GM23338 (cell line): ENCODE measurements at regions not wholly inside any gene's neighbourhood (a gene's known extent, or its start where the extent isn't known, plus 50 kb on each side); places are given as distances from the start of the nearest gene placed in this dataset.

Source experiments
- ATAC-seq: fragments of 200-7000 bp; cut with Tn5 transposase; 3 replicates; pipeline ENCODE4 v1.9.1; 2020
- DNase-seq: peaks from one replicate; pipeline ENCODE4 v3.0.0-alpha.2; 2015; ENCODE audit warnings: low spot score
- H2AFZ ChIP-seq: fragments of 200-600 bp; sonication (generic); 2 replicates; pipeline ENCODE4 v1.8.0; 2016; ENCODE audit warnings: antibody characterized with exemption, mild to moderate bottlenecking, moderate library complexity
- H3F3A ChIP-seq: fragments of 200-600 bp; sonication (generic); replicated peaks from 2 replicates; pipeline ENCODE4 v1.8.0; 2017; ENCODE audit warnings: antibody characterized with exemption, mixed run types, low read depth
- H3K27ac ChIP-seq: fragments of 200-600 bp; sonication (generic); 2 replicates; pipeline ENCODE4 v1.6.1; 2016; ENCODE audit warnings: low read depth
- H3K27me3 ChIP-seq: fragments of 200-600 bp; sonication (generic); 2 replicates; pipeline ENCODE4 v1.8.0; 2016; ENCODE audit warnings: mild to moderate bottlenecking, mixed run types, moderate library complexity; ENCODE audit not compliant: insufficient read depth
- H3K36me3 ChIP-seq: fragments of 200-600 bp; sonication (generic); 2 replicates; pipeline ENCODE4 v1.8.0; 2016; ENCODE audit warnings: mild to moderate bottlenecking; ENCODE audit not compliant: insufficient read depth
- H3K4me1 ChIP-seq: fragments of 200-600 bp; sonication (generic); 2 replicates; pipeline ENCODE4 v1.8.0; 2016; ENCODE audit warnings: mild to moderate bottlenecking, moderate library complexity; ENCODE audit not compliant: insufficient read depth
- H3K4me2 ChIP-seq: fragments of 200-600 bp; sonication (generic); 2 replicates; pipeline ENCODE4 v1.7.1; 2017; ENCODE audit warnings: mixed run types
- H3K4me3 ChIP-seq: fragments of 200-600 bp; sonication (generic); 2 replicates; pipeline ENCODE4 v1.6.1; 2016; ENCODE audit warnings: mixed run types
- H3K79me2 ChIP-seq: fragments of 200-600 bp; sonication (generic); replicated peaks from 2 replicates; pipeline ENCODE4 v1.8.0; 2017; ENCODE audit warnings: mild to moderate bottlenecking; ENCODE audit not compliant: insufficient read depth
- H3K9me2 ChIP-seq: fragments of 200-600 bp; sonication (generic); 2 replicates; pipeline ENCODE4 v1.8.0; 2017; ENCODE audit not compliant: insufficient read depth
- H4K20me1 ChIP-seq: fragments of 200-600 bp; sonication (generic); replicated peaks from 2 replicates; pipeline ENCODE4 v1.8.0; 2017; ENCODE audit warnings: mild to moderate bottlenecking; ENCODE audit not compliant: insufficient read depth
- H3K27ac Mint-ChIP-seq: 2 replicates; pipeline ENCODE4 v1.8.0; 2020; ENCODE audit warnings: inconsistent platforms, mild to moderate bottlenecking, moderate library complexity, mixed read lengths
- H3K27me3 Mint-ChIP-seq: 3 replicates; pipeline ENCODE4 v1.8.0; 2022; ENCODE audit warnings: low read depth, mild to moderate bottlenecking, moderate library complexity, mixed read lengths, inconsistent platforms; ENCODE audit not compliant: insufficient read depth, poor library complexity
- H3K36me3 Mint-ChIP-seq: 3 replicates; pipeline ENCODE4 v1.8.0; 2021; ENCODE audit warnings: low read depth, mild to moderate bottlenecking, inconsistent platforms, moderate library complexity, mixed read lengths
- H3K4me1 Mint-ChIP-seq: 3 replicates; pipeline ENCODE4 v1.8.0; 2020; ENCODE audit warnings: mild to moderate bottlenecking, inconsistent platforms, mixed read lengths
- H3K4me3 Mint-ChIP-seq: 3 replicates; pipeline ENCODE4 v1.8.0; 2021; ENCODE audit warnings: moderate library complexity, mild to moderate bottlenecking, inconsistent platforms, mixed read lengths
- H3K9me3 Mint-ChIP-seq: 3 replicates; pipeline ENCODE4 v1.8.0; 2020; ENCODE audit warnings: moderate library complexity, mild to moderate bottlenecking, inconsistent platforms, mixed read lengths
- CREB1 ChIP-seq: fragments of 250-450 bp; sonication (Bioruptor Pico); IDR thresholded peaks from 2 replicates; pipeline ENCODE4 v1.5.0; 2020; ENCODE audit warnings: low read depth, mild to moderate bottlenecking, moderate library complexity
- ETS1 ChIP-seq: IDR thresholded peaks from 2 replicates; pipeline ENCODE4 v1.6.1; 2016; ENCODE audit warnings: antibody characterized with exemption
- EZH2 ChIP-seq: fragments of 200-600 bp; sonication (generic); IDR thresholded peaks from one replicate; pipeline ENCODE4 v1.8.0; 2017; ENCODE audit warnings: antibody characterized with exemption, mild to moderate bottlenecking, low read depth; ENCODE audit not compliant: unreplicated experiment
- EZH2phosphoT487 ChIP-seq: fragments of 200-600 bp; sonication (generic); IDR thresholded peaks from one replicate; pipeline ENCODE4 v1.8.1; 2018; ENCODE audit warnings: antibody characterized with exemption; ENCODE audit not compliant: unreplicated experiment
- JUNB ChIP-seq: IDR thresholded peaks from one replicate; pipeline ENCODE4 v1.6.1; 2016; ENCODE audit warnings: antibody characterized with exemption; ENCODE audit not compliant: unreplicated experiment
- NANOG ChIP-seq: IDR thresholded peaks from 2 replicates; pipeline ENCODE4 v1.6.1; 2016; ENCODE audit warnings: antibody characterized with exemption, borderline replicate concordance
- POLR2AphosphoS5 ChIP-seq: IDR thresholded peaks from 2 replicates; pipeline ENCODE4 v1.6.1; 2016; ENCODE audit warnings: antibody characterized with exemption, low read depth
- REST ChIP-seq: IDR thresholded peaks from one replicate; pipeline ENCODE4 v1.6.1; 2018; ENCODE audit warnings: antibody characterized with exemption; ENCODE audit not compliant: unreplicated experiment
- STAT1 ChIP-seq: IDR thresholded peaks from one replicate; pipeline ENCODE4 v1.6.1; 2016; ENCODE audit warnings: antibody characterized with exemption; ENCODE audit not compliant: unreplicated experiment
- ZNF114 ChIP-seq: fragments of 250-450 bp; sonication (Bioruptor Pico); IDR thresholded peaks from 2 replicates; pipeline ENCODE4 v1.5.0; 2020; ENCODE audit warnings: mild to moderate bottlenecking, moderate library complexity
- ZNF331 ChIP-seq: fragments of 250-450 bp; sonication (Bioruptor Pico); IDR thresholded peaks from 2 replicates; pipeline ENCODE4 v1.5.0; 2020; ENCODE audit warnings: low read depth, mild to moderate bottlenecking, moderate library complexity
- ZNF462 ChIP-seq: fragments of 250-450 bp; sonication (Bioruptor Pico); IDR thresholded peaks from 2 replicates; pipeline ENCODE4 v1.5.0; 2020; ENCODE audit warnings: mild to moderate bottlenecking, moderate library complexity
- TF ChIP-seq, protein P1 (sequence below), 2 experiments: fragments of 200-600 bp in 1 of 2; sonication (generic) in 1 of 2; conservative IDR thresholded peaks; 2 replicates each; pipeline versions ENCODE4 v1.5.1 to v1.6.1; 2016 to 2017; ENCODE audit warnings: antibody characterized with exemption in 2 of 2, low read depth in 2 of 2, mild to moderate bottlenecking in 2 of 2, moderate library complexity in 1 of 2

- Histone ChIP-seq H2AFZ (no peak overlapping the region), H3K27me3 (no peaks in the 10 kb centered on the region), H3K27ac (no peak overlapping the region), H3K4me1 (no peaks in the 10 kb centered on the region), H3K79me2 (no peaks in the 10 kb centered on the region), H3K36me3 (no peaks in the 10 kb centered on the region), H3K4me2 (no peak overlapping the region), H3K9me2 (no peaks in the 10 kb centered on the region), H3F3A (no peaks in the 10 kb centered on the region), H3K4me3 (no peak overlapping the region), H4K20me1 (no peaks in the 10 kb centered on the region)
- H3K27ac Mint-ChIP-seq: no peak overlapping the region
- H3K27me3 Mint-ChIP-seq: no peaks in the 10 kb centered on the region
- DNase-seq: no peak
- H3K9me3 Mint-ChIP-seq: no peaks in the 10 kb centered on the region; the same call in 1 of the 3 replicates
- no peak for ATAC-seq
- H3K4me3 Mint-ChIP-seq: no peak overlapping the region
- H3K4me1 Mint-ChIP-seq: no peaks in the 10 kb centered on the region
- TF ChIP-seq EZH2 (no peak), POLR2AphosphoS5 (no peak), ZNF462 (CRISPR knock-in tag) (no peak), ETS1 (no peak), ZNF331 (no peak), STAT1 (no peak), CREB1 (CRISPR knock-in tag) (no peak), JUNB (no peak), NANOG (no peak), REST (no peak), EZH2phosphoT487 (no peak), ZNF114 (no peak)
- TF ChIP-seq, protein P1, sequence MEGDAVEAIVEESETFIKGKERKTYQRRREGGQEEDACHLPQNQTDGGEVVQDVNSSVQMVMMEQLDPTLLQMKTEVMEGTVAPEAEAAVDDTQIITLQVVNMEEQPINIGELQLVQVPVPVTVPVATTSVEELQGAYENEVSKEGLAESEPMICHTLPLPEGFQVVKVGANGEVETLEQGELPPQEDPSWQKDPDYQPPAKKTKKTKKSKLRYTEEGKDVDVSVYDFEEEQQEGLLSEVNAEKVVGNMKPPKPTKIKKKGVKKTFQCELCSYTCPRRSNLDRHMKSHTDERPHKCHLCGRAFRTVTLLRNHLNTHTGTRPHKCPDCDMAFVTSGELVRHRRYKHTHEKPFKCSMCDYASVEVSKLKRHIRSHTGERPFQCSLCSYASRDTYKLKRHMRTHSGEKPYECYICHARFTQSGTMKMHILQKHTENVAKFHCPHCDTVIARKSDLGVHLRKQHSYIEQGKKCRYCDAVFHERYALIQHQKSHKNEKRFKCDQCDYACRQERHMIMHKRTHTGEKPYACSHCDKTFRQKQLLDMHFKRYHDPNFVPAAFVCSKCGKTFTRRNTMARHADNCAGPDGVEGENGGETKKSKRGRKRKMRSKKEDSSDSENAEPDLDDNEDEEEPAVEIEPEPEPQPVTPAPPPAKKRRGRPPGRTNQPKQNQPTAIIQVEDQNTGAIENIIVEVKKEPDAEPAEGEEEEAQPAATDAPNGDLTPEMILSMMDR (conservative IDR thresholded peaks at IDR 0.05; ENCODE audit: low read depth in 2 of 2): no peak
- no peaks in the 10 kb centered on the region for H3K36me3 Mint-ChIP-seq
Measured at GRCh38 chrX:73767017-73767416, 85.5 kb downstream of the XIST start.
